ENCODE measurements at regions not wholly inside any gene's neighbourhood (a gene's known extent, or its start where the extent isn't known, plus 50 kb on each side); places are given as distances from the start of the nearest gene placed in this dataset.
"Not testable (repeated sequence)": the region's sequence is repeated elsewhere in the genome, so short reads cannot be mapped to it uniquely, and the experiment has no call there.

DNA sequence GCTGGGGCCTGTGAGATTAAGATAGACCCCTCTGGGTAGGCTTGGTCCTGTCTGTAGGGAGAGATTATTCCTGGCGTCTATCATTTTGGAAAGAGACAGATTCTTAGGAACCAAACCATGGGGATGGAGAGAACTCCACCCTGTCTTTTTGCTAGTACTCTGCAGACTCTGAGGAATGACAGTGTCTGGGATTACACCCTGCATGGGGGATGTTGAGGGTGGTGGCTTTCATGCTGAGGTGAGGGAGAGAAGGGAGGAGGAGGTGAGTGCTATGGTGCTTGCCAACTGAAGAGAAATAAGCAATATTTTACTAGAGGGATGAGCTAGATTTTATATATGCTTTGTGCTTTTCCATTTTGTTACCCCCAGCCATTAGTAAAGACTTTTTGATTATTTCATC, 74.5 kb upstream of the PCDH8 start:
- H3K4me1 ChIP-seq = peaks cover 0 to 15% (median 4%) of the 10 kb centered on the region in 9 donors
- H3K9me3 ChIP-seq = peaks cover 0 to 2% (median 0%) of the 10 kb centered on the region in 11 donors
- 85 to 91% methylated on average over 1 of the region's 1 CpG for WGBS, 2 donors
- ATAC-seq (no peak), DNase-seq (no peak)
- H3K27me3 ChIP-seq = peaks cover 0 to 28% (median 10%) of the 10 kb centered on the region in 7 donors
- no peak overlapping the region for H3K27ac ChIP-seq
- TF ChIP-seq, protein P1, sequence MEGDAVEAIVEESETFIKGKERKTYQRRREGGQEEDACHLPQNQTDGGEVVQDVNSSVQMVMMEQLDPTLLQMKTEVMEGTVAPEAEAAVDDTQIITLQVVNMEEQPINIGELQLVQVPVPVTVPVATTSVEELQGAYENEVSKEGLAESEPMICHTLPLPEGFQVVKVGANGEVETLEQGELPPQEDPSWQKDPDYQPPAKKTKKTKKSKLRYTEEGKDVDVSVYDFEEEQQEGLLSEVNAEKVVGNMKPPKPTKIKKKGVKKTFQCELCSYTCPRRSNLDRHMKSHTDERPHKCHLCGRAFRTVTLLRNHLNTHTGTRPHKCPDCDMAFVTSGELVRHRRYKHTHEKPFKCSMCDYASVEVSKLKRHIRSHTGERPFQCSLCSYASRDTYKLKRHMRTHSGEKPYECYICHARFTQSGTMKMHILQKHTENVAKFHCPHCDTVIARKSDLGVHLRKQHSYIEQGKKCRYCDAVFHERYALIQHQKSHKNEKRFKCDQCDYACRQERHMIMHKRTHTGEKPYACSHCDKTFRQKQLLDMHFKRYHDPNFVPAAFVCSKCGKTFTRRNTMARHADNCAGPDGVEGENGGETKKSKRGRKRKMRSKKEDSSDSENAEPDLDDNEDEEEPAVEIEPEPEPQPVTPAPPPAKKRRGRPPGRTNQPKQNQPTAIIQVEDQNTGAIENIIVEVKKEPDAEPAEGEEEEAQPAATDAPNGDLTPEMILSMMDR (IDR thresholded peaks at IDR 0.05) = no peak
- intact Hi-C loops (cut with DNase I) = no loop called here
- H3K4me3 ChIP-seq = no peak overlapping the region
- no peaks in the 10 kb centered on the region for H3K36me3 ChIP-seq

- Histone ChIP-seq H3K36me3 (no peaks in the 10 kb centered on the region), H3K27ac (no peak overlapping the region), H3K4me1 (peaks cover 0 to 15% (median 4%) of the 10 kb centered on the region in 9 donors), H3K9me3 (peaks cover 0 to 2% (median 0%) of the 10 kb centered on the region in 11 donors), H3K27me3 (peaks cover 0 to 23% (median 8%) of the 10 kb centered on the region in 7 donors), H3K4me3 (no peak overlapping the region)
- WGBS, 2 donors = 79 to 80% methylated on average over 3 of the region's 3 CpGs
- ATAC-seq (peak in 5 of 8 donors; percentile 31 to 58 (median 45)), DNase-seq (no peak)
- intact Hi-C loops (cut with DNase I) = no loop called here
- TF ChIP-seq, protein P1 (IDR thresholded peaks at IDR 0.05) = no peak
Measured at GRCh38 chr13:52921194-52921593, 72.8 kb upstream of the PCDH8 start.

GRCh38 chr13:52916486-52916990, 68.1 kb upstream of the PCDH8 start:
- Histone ChIP-seq H3K9me3 (peaks cover 0 to 2% (median 0%) of the 10 kb centered on the region in 11 donors), H3K27me3 (peaks cover 0 to 13% (median 0%) of the 10 kb centered on the region in 7 donors), H3K4me1 (no peaks in the 10 kb centered on the region), H3K27ac (no peak overlapping the region), H3K4me3 (no peak overlapping the region), H3K36me3 (no peaks in the 10 kb centered on the region)
- TF ChIP-seq, protein P1 (IDR thresholded peaks at IDR 0.05) = no peak
- DNase-seq (no peak), ATAC-seq (no peak)
- intact Hi-C loops (cut with DNase I) = no loop called here

DNA sequence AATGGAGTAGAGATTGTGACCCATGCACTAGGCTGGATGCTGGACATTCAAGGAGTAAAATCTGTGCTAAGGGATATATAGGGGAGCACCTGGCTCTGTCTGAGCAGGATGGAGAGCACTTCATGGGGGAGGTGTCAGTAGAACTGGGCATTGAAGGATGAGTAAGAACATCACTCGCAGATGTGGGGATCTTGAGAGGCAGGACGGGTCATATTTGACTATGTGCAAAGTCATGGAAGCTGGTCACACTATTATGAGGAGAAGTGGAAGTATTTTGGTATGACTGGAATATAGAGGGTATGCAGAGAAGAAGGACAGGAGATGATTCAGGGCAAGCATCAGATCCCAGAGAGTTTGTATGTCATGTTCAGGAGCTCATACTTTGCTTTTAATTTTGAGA, 62.9 kb upstream of the PCDH8 start:
- Histone ChIP-seq H3K36me3 (no peaks in the 10 kb centered on the region), H3K27me3 (peaks cover 0 to 19% (median 11%) of the 10 kb centered on the region in 7 donors), H3K4me1 (peaks cover 0 to 12% (median 0%) of the 10 kb centered on the region in 9 donors), H3K27ac (no peak overlapping the region), H3K9me3 (no peaks in the 10 kb centered on the region), H3K4me3 (no peak overlapping the region)
- 61 to 98% methylated on average over 2 of the region's 2 CpGs for WGBS, 2 donors
- ATAC-seq = no peak
- TF ChIP-seq, protein P1 (IDR thresholded peaks at IDR 0.05) = no peak
- intact Hi-C loops (cut with DNase I) = no loop called here
- no peak for DNase-seq

DNA sequence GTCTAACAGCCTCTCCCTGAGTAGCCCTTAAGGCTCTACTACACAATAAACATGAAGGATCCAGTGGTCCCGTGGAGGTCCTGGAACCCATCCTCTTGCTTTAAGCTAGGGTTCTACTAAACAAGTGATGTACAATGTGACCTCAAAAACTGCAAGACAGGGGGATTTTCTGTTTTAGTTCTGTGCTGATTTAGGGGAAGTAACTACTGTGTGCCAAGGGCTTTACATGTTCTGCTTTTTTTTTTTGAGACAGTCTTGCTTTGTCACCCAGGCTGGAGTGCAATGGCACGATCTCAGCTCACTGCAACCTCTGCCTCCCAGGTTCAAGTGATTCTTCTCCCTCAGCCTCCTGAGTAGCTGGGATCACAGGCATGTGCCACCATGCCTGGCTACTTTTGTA, 61.9 kb upstream of the PCDH8 start:
- intact Hi-C loops (cut with DNase I) = not testable (repeated sequence)
- peak in 2 of 8 donors; percentile 44 to 51 for ATAC-seq

More for the DNA sequence above, 61.9 kb upstream of the PCDH8 start:
- not testable (repeated sequence) for H3K9me3 ChIP-seq, DNase-seq, H3K4me3 ChIP-seq, H3K27ac ChIP-seq, H3K36me3 ChIP-seq
- 66 to 75% methylated on average over 2 of the region's 2 CpGs for whole genome bisulfite sequencing, 2 donors
- Histone ChIP-seq H3K4me1 (peaks cover 0 to 12% (median 0%) of the 10 kb centered on the region in 9 donors), H3K27me3 (peaks cover 0 to 28% (median 22%) of the 10 kb centered on the region in 7 donors)
